Endodermal cell (in vitro differentiated cells): ENCODE measurements at regions not wholly inside any gene's neighbourhood (a gene's known extent, or its start where the extent isn't known, plus 50 kb on each side); places are given as distances from the start of the nearest gene placed in this dataset.
"Not testable (repeated sequence)": the region's sequence is repeated elsewhere in the genome, so short reads cannot be mapped to it uniquely, and the experiment has no call there.

Experiments used
- DNase-seq: peaks from one replicate; pipeline ENCODE4 v3.0.0-alpha.2; 2017
- H3K27ac ChIP-seq: 2 replicates; pipeline ENCODE4 v1.5.1; 2013; ENCODE audit warnings: mild to moderate bottlenecking, low read depth, low read length, moderate library complexity
- H3K27me3 ChIP-seq: 2 replicates; pipeline ENCODE4 v1.6.1; 2013; ENCODE audit warnings: mild to moderate bottlenecking, low read length, moderate library complexity; ENCODE audit not compliant: insufficient read depth, control insufficient read depth, poor library complexity, severe bottlenecking
- H3K36me3 ChIP-seq: 2 replicates; pipeline ENCODE4 v1.7.0; 2013; ENCODE audit warnings: mild to moderate bottlenecking, low read length, moderate library complexity; ENCODE audit not compliant: control insufficient read depth, insufficient read depth
- H3K4me1 ChIP-seq: one replicate; pipeline ENCODE4 v1.7.0; 2013; ENCODE audit warnings: low read length; ENCODE audit not compliant: control insufficient read depth, insufficient read depth
- H3K4me3 ChIP-seq: 2 replicates; pipeline ENCODE4 v1.5.1; 2013; ENCODE audit warnings: mild to moderate bottlenecking, low read length, moderate library complexity
- H3K9ac ChIP-seq: 2 replicates; pipeline ENCODE4 v1.6.1; 2013; ENCODE audit warnings: mild to moderate bottlenecking, low read length, moderate library complexity; ENCODE audit not compliant: poor library complexity, severe bottlenecking; ENCODE audit errors: extremely low read depth
- H3K9me3 ChIP-seq: 2 replicates; pipeline ENCODE4 v1.6.1; 2013; ENCODE audit warnings: mild to moderate bottlenecking, low read length, moderate library complexity; ENCODE audit not compliant: control insufficient read depth
- H3K27ac Mint-ChIP-seq: 2 replicates; pipeline ENCODE4 v1.8.0; 2020; ENCODE audit warnings: mixed read lengths
- H3K27me3 Mint-ChIP-seq: 2 replicates; pipeline ENCODE4 v1.8.0; 2021; ENCODE audit warnings: mild to moderate bottlenecking, mixed read lengths; ENCODE audit not compliant: insufficient read depth
- H3K36me3 Mint-ChIP-seq: 2 replicates; pipeline ENCODE4 v1.8.0; 2020; ENCODE audit warnings: low read depth, mixed read lengths
- H3K4me1 Mint-ChIP-seq: 2 replicates; pipeline ENCODE4 v1.8.0; 2020; ENCODE audit warnings: mixed read lengths
- H3K4me3 Mint-ChIP-seq: 2 replicates; pipeline ENCODE4 v1.8.0; 2020; ENCODE audit warnings: mild to moderate bottlenecking, moderate library complexity, mixed read lengths
- H3K9me3 Mint-ChIP-seq: 2 replicates; pipeline ENCODE4 v1.8.0; 2020; ENCODE audit warnings: mild to moderate bottlenecking, mixed read lengths
- WGBS, 2 experiments: methylation state at CpG; one replicate each; pipeline versions ENCODE4 v1.1.5 to v1.1.7; 2013; ENCODE audit warnings: missing lambda C conversion rate in 2 of 2, mixed read lengths in 1 of 2; ENCODE audit not compliant: insufficient coverage in 1 of 2, insufficient read length in 1 of 2; 5-methylcytosine and 5-hydroxymethylcytosine counted together
- TF ChIP-seq, protein P1 (sequence below): fragments of 200-600 bp; sonication (generic); conservative IDR thresholded peaks from 2 replicates; pipeline ENCODE4 v1.5.0; 2021; ENCODE audit warnings: antibody characterized with exemption, mild to moderate bottlenecking

GRCh38 chr2:91775193-91775592, 3083.7 kb downstream of the RPIA start:
- H3K27ac ChIP-seq, DNase-seq, H3K27me3 Mint-ChIP-seq, H3K9ac ChIP-seq, H3K9me3 ChIP-seq, H3K27ac Mint-ChIP-seq, H3K4me3 ChIP-seq, H3K36me3 ChIP-seq, H3K27me3 ChIP-seq, H3K4me1 ChIP-seq, H3K36me3 Mint-ChIP-seq, H3K4me3 Mint-ChIP-seq, H3K4me1 Mint-ChIP-seq: not testable (repeated sequence)
- peaks cover 42% of the 10 kb centered on the region for H3K9me3 Mint-ChIP-seq
- 85% methylated on average over 4 of the region's 4 CpGs; no CpG with 5 or more reads in 1 of the 2 experiments for WGBS, 2 experiments

DNA sequence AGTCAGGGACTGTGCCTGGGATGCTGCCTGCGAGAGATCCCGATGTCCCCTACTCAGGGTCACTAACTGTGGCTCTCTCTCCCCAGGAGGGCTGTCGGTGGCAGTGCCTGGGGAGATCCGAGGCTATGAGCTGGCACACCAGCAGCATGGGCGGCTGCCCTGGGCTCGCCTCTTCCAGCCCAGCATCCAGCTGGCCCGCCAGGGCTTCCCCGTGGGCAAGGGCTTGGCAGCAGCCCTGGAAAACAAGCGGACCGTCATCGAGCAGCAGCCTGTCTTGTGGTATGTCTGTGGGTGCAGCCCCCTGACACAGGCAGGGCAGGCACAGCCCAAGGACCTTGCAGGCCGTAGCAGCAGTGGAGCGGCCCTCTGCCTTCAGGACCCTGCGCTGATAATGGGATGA, 3088.9 kb downstream of the RPIA start:
- DNase-seq, H3K4me1 Mint-ChIP-seq, H3K27ac ChIP-seq, H3K9me3 ChIP-seq, H3K27ac Mint-ChIP-seq, H3K4me3 ChIP-seq, H3K36me3 ChIP-seq, H3K36me3 Mint-ChIP-seq, H3K27me3 Mint-ChIP-seq, H3K4me3 Mint-ChIP-seq, H3K9ac ChIP-seq, H3K27me3 ChIP-seq, H3K4me1 ChIP-seq: not testable (repeated sequence)
- 86% methylated on average over 8 of the region's 14 CpGs; no CpG with 5 or more reads in 1 of the 2 experiments for WGBS, 2 experiments
- H3K9me3 Mint-ChIP-seq, result peaks cover 64% of the 10 kb centered on the region

DNA sequence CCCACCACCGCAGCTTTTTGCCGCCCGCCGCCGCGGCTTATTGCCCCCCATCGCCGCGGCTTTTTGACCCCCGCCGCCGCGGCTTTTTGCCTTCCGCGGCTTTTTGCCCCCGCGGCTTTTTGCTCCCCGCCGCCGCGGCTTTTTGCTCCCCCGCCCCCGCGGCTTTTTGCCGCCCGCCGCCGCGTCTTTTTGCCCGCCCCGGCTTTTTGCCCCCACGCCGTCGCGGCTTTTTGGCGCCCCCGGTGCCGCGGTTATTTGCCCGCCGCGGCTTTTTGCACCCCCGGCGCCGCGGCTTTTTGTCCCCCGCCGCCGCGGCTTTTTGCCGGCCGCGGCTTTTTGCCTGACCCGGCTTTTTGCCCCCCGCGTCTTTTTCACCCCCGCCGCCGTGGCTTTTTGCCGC, 3061.8 kb upstream of the TEKT4 start:
- not testable (repeated sequence) for H3K36me3 ChIP-seq, H3K27ac ChIP-seq, H3K36me3 Mint-ChIP-seq, H3K9me3 Mint-ChIP-seq, H3K9me3 ChIP-seq, H3K4me1 Mint-ChIP-seq, H3K9ac ChIP-seq, H3K27ac Mint-ChIP-seq, H3K4me1 ChIP-seq, H3K27me3 ChIP-seq, H3K4me3 Mint-ChIP-seq, H3K4me3 ChIP-seq, DNase-seq, H3K27me3 Mint-ChIP-seq
- 52% methylated on average over 18 of the region's 60 CpGs; no CpG with 5 or more reads in 1 of the 2 experiments for WGBS, 2 experiments

DNA sequence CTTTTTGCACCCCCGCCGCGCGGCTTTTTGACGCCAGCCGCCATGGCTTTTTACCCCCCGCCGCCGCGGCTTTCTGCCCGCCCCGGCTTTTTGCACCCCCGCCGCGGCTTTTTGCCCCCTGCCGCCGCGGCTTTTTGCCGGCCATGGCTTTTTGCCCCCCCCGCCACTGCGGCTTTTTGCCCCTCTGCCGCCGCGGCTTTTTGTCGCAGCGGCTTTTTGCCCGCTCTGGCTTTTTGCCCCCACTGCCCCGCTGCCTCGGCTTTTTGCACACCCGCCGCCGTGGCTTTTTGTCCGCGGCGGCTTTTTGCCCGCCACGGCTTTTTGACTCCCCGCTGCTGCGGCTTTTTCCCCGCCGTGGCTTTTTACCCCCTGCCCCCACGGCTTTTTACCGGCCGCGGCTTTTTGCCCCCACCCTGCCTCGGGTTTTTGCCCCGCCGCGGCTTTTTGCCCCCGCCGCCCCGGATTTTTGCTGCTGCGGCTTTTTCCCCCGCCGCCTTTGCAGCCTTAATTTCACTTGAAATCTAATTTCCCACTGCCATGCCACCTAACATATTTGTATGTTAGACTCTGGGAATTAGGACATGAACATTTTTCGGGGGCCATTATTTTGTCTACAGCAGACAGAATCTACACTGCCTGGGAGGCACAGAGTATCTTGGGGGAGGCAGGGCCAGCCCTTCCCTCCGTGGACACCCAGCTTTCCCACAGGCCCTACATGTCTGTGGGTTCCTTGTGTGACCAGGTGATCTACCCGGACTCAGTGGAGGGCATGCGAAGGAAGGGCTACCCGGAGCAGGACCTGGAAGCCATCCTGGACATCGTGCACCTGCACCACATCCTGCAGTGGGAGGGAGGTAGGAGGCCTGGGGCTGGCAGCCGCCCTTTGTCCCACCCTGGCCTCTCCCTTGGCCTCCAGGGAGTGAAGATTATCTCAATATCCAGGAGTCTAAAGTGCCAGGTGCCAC, 3031.0 kb upstream of the TEKT4 start:
- Histone ChIP-seq H3K36me3 (no peaks in the 10 kb centered on the region), H3K4me3 (no peak overlapping the region), H3K27me3 (no peaks in the 10 kb centered on the region), H3K9me3 (no peaks in the 10 kb centered on the region), H3K4me1 (no peaks in the 10 kb centered on the region), H3K27ac (no peak overlapping the region), H3K9ac (no peak overlapping the region)
- peaks cover 50% of the 10 kb centered on the region for H3K9me3 Mint-ChIP-seq
- H3K36me3 Mint-ChIP-seq, result no peaks in the 10 kb centered on the region
- no peak for DNase-seq
- no peaks in the 10 kb centered on the region for H3K4me1 Mint-ChIP-seq
- H3K4me3 Mint-ChIP-seq, result no peak overlapping the region
- no peaks in the 10 kb centered on the region for H3K27me3 Mint-ChIP-seq
- TF ChIP-seq, protein P1, sequence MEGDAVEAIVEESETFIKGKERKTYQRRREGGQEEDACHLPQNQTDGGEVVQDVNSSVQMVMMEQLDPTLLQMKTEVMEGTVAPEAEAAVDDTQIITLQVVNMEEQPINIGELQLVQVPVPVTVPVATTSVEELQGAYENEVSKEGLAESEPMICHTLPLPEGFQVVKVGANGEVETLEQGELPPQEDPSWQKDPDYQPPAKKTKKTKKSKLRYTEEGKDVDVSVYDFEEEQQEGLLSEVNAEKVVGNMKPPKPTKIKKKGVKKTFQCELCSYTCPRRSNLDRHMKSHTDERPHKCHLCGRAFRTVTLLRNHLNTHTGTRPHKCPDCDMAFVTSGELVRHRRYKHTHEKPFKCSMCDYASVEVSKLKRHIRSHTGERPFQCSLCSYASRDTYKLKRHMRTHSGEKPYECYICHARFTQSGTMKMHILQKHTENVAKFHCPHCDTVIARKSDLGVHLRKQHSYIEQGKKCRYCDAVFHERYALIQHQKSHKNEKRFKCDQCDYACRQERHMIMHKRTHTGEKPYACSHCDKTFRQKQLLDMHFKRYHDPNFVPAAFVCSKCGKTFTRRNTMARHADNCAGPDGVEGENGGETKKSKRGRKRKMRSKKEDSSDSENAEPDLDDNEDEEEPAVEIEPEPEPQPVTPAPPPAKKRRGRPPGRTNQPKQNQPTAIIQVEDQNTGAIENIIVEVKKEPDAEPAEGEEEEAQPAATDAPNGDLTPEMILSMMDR, result no peak
- no peak overlapping the region for H3K27ac Mint-ChIP-seq
- WGBS, 2 experiments, result 49 to 75% methylated on average over 14 to 62 of the region's 62 CpGs

- not testable (repeated sequence) for H3K27me3 Mint-ChIP-seq, H3K9ac ChIP-seq, H3K27ac Mint-ChIP-seq, H3K27me3 ChIP-seq, H3K9me3 ChIP-seq, H3K36me3 Mint-ChIP-seq, H3K4me3 Mint-ChIP-seq, H3K4me1 ChIP-seq, H3K27ac ChIP-seq, H3K4me1 Mint-ChIP-seq, DNase-seq, H3K36me3 ChIP-seq, H3K4me3 ChIP-seq
- 70 to 85% methylated on average over 2 to 12 of the region's 12 CpGs for WGBS, 2 experiments
- H3K9me3 Mint-ChIP-seq, result peaks cover 68% of the 10 kb centered on the region
Measured at GRCh38 chr2:91842264-91842663, 3029.0 kb upstream of the TEKT4 start.

DNA sequence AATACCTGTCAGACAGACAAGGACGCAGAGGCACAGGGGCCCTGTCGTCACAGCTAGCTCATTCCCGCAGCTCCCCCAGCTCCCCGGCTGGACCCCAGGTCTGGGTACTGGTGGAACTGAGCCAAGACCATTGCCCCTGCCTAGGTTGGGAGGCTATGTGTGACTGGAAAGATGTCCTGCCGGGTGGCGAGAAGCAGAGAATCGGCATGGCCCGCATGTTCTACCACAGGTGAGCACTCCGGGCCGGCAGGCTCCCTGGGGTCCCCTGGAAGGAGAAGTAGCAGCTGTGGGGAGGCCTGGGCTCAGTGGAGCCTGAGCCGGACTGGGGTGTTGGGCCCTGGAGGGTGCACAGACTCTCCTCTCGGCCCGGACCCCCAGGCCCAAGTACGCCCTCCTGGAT, 3028.3 kb upstream of the TEKT4 start:
- not testable (repeated sequence) for DNase-seq, H3K9ac ChIP-seq, H3K4me1 Mint-ChIP-seq, H3K27ac Mint-ChIP-seq, H3K4me3 Mint-ChIP-seq, H3K4me3 ChIP-seq, H3K4me1 ChIP-seq, H3K36me3 Mint-ChIP-seq, H3K27me3 ChIP-seq, H3K27ac ChIP-seq, H3K36me3 ChIP-seq, H3K9me3 ChIP-seq, H3K27me3 Mint-ChIP-seq
- 95% methylated on average over 14 of the region's 14 CpGs; no CpG with 5 or more reads in 1 of the 2 experiments for WGBS, 2 experiments
- peaks cover 73% of the 10 kb centered on the region for H3K9me3 Mint-ChIP-seq
